Liver (tissue), 3 donors: ENCODE measurements at regions not wholly inside any gene's neighbourhood (a gene's known extent, or its start where the extent isn't known, plus 50 kb on each side); places are given as distances from the start of the nearest gene placed in this dataset.

Experiments
- EGR1 ChIP-seq, 2 donors: IDR thresholded peaks; 2 replicates each; pipeline ENCODE4 v1.6.1; 2016 to 2018; ENCODE audit warnings: antibody characterized with exemption in 2 of 2, low read depth in 2 of 2
- FOXA1 ChIP-seq: IDR thresholded peaks from 2 replicates; pipeline ENCODE4 v1.6.1; 2016; ENCODE audit warnings: antibody characterized with exemption
- GABPA ChIP-seq, 2 donors: IDR thresholded peaks in 1 of 2; conservative IDR thresholded peaks in 1 of 2; 2 replicates each; pipeline ENCODE4 v1.6.1; 2016; ENCODE audit warnings: antibody characterized with exemption in 2 of 2, mild to moderate bottlenecking in 1 of 2, moderate library complexity in 1 of 2
- SP1 ChIP-seq: IDR thresholded peaks from 2 replicates; pipeline ENCODE4 v1.6.1; 2018; ENCODE audit warnings: antibody characterized with exemption, mild to moderate bottlenecking
- TF ChIP-seq, protein P1 (sequence below): fragments of 150-350 bp; IDR thresholded peaks from 2 replicates; pipeline ENCODE4 v1.5.1; 2017; ENCODE audit warnings: improper control_type of control experiment, low read depth, low read length; ENCODE audit not compliant: missing input control
- TF ChIP-seq, protein P2 (sequence below): IDR thresholded peaks from 2 replicates; pipeline ENCODE4 v1.6.1; 2016; ENCODE audit warnings: antibody characterized with exemption
- TF ChIP-seq, protein P3 (sequence below): IDR thresholded peaks from 2 replicates; pipeline ENCODE4 v1.6.1; 2016; ENCODE audit warnings: antibody characterized with exemption, mild to moderate bottlenecking
- TF ChIP-seq, protein P4 (sequence below): IDR thresholded peaks from 2 replicates; pipeline ENCODE4 v1.6.1; 2016; ENCODE audit warnings: antibody characterized with exemption
- donor health status: healthy.
- donor health status: healthy.

DNA sequence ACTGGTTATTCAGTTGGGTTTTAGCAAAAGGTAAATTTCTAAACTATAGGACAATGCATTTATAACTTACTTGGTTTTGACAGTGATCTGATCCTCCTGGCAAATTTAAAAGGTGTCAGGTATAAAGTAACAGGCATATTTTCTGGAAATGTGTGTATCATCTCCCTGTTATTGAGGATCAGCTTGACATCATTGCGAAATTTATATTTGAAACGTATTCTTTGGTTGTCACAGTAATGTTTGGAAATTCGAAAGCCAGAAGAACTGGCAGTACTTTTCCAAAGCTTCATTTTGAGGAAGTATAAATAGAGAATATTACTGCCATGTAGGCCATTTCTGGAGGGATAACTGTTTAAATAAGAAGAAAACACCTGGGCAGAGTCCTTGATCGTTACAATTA is 422.2 kb upstream of the NRXN1 start:
- TF ChIP-seq, protein P1, sequence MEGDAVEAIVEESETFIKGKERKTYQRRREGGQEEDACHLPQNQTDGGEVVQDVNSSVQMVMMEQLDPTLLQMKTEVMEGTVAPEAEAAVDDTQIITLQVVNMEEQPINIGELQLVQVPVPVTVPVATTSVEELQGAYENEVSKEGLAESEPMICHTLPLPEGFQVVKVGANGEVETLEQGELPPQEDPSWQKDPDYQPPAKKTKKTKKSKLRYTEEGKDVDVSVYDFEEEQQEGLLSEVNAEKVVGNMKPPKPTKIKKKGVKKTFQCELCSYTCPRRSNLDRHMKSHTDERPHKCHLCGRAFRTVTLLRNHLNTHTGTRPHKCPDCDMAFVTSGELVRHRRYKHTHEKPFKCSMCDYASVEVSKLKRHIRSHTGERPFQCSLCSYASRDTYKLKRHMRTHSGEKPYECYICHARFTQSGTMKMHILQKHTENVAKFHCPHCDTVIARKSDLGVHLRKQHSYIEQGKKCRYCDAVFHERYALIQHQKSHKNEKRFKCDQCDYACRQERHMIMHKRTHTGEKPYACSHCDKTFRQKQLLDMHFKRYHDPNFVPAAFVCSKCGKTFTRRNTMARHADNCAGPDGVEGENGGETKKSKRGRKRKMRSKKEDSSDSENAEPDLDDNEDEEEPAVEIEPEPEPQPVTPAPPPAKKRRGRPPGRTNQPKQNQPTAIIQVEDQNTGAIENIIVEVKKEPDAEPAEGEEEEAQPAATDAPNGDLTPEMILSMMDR = no peak
- no peak for TF ChIP-seq SP1
- TF ChIP-seq FOXA1 = no peak
- TF ChIP-seq, protein P2, sequence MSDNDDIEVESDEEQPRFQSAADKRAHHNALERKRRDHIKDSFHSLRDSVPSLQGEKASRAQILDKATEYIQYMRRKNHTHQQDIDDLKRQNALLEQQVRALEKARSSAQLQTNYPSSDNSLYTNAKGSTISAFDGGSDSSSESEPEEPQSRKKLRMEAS = no peak
- TF ChIP-seq, protein P3, sequence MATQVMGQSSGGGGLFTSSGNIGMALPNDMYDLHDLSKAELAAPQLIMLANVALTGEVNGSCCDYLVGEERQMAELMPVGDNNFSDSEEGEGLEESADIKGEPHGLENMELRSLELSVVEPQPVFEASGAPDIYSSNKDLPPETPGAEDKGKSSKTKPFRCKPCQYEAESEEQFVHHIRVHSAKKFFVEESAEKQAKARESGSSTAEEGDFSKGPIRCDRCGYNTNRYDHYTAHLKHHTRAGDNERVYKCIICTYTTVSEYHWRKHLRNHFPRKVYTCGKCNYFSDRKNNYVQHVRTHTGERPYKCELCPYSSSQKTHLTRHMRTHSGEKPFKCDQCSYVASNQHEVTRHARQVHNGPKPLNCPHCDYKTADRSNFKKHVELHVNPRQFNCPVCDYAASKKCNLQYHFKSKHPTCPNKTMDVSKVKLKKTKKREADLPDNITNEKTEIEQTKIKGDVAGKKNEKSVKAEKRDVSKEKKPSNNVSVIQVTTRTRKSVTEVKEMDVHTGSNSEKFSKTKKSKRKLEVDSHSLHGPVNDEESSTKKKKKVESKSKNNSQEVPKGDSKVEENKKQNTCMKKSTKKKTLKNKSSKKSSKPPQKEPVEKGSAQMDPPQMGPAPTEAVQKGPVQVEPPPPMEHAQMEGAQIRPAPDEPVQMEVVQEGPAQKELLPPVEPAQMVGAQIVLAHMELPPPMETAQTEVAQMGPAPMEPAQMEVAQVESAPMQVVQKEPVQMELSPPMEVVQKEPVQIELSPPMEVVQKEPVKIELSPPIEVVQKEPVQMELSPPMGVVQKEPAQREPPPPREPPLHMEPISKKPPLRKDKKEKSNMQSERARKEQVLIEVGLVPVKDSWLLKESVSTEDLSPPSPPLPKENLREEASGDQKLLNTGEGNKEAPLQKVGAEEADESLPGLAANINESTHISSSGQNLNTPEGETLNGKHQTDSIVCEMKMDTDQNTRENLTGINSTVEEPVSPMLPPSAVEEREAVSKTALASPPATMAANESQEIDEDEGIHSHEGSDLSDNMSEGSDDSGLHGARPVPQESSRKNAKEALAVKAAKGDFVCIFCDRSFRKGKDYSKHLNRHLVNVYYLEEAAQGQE = no peak
- TF ChIP-seq GABPA (IDR thresholded peaks at IDR 0.05 in 1 of 2, conservative IDR thresholded peaks at IDR 0.05 in 1 of 2) = no peak
- TF ChIP-seq, protein P4, sequence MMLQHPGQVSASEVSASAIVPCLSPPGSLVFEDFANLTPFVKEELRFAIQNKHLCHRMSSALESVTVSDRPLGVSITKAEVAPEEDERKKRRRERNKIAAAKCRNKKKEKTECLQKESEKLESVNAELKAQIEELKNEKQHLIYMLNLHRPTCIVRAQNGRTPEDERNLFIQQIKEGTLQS = no peak
- no peak for TF ChIP-seq EGR1 (IDR thresholded peaks at IDR 0.05; ENCODE audit: low read depth in 2 of 2)
